HG02852 (cell line): ENCODE measurements at regions not wholly inside any gene's neighbourhood (a gene's known extent, or its start where the extent isn't known, plus 50 kb on each side); places are given as distances from the start of the nearest gene placed in this dataset.

Experiments used
- ATAC-seq: cut with Tn5 transposase; IDR thresholded peaks from one replicate; pipeline ENCODE4 v1.9.1; 2021; ENCODE audit warnings: mild to moderate bottlenecking, moderate library complexity; ENCODE audit not compliant: unreplicated experiment

DNA sequence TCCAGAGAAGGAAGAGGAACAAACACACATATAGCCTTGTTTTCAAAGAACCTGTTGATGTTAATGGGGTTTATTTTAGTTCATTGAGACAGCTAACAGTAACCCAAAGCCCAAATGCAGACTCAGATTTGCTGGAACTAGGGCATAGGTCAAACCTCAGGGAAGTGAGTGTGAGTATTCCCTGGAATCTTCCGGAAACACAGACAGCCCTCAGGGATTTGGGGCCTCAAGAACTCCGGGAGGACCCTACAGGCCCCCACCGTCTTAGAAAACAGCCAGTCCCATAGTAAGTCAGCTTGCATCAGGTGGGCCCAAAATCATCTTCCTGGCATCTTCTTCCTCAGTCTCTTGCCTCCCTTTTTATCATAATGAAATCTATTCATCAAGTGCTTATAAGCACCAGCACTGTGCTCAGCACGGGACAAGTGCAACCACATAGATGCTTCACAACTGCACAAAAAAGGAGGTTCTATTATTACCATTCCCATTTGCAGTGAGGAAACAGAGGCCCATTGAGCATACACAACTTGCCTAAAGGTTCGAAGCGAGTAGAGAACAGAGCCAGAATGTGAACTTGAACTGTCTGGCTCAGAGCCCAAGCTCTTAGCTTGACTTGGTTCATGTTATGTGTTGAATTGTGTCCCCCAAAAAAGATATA, 50.2 kb upstream of the BCL11A start:
- ATAC-seq: no peak

DNA sequence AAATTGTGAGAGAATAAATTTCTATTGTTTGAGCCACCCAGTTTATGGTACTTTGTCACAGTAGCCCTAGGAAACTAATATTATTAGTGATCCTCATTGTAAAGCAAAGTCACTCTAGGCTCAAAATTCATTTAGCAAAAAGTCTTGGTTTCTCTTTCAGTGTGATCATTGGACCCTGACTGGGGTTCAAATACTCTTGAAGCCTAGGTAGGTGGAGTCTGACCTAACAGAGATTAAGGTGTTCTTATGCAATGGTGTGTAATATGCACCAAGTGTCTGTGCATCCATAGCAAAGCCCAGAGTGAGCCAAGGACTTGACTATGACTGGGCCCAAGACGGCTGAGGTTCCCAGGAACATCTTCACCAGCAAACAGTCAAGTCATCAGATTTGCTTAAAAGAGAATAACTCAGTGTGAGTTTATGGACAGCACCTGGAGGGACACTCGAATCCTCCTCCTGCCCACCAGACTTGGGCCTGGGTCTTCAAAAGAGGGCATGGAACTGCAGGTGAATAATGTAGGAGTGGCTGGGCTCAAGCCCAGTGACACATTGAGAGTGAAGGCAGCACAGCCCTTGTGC, 51.1 kb upstream of the BCL11A start:
- no peak for ATAC-seq

DNA sequence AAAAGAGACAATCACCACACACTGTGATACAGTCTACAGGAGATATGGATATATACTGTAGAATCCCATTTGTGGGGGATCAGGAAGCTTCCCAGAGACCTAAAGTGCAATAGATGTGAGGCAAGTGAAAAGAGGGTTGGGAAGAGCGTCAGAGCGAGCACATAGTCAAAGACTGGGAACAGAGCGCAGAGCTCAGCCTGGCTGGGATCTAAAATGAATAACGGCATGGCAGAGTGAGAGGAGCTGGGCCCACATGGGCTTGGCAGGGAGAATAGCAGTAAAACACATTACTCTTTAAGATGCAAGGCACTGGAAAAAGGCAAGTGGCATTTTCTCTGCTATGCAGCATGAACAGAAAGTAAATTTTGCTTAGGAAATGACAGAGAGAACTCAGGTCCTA, 52.4 kb upstream of the BCL11A start:
- no peak for ATAC-seq

DNA sequence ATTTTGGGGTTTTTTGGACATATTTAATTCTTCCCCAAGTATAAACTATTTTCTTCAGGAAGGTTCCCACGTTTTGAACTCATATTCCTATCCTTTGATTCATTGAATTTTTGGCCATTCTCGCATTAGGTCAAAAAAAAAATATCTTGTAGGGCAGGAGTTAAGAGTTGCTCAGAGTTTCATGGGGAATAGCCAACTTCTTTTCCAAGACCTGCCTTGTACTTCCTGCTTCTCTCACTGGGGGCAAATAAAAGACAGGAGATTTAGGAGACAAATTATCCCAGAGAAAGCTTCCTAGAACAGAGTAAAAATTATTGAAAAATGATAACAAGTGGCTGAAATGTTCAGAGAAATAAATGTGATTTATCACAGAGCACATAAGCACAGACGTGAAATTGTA, 55.2 kb upstream of the BCL11A start:
- ATAC-seq: no peak

DNA sequence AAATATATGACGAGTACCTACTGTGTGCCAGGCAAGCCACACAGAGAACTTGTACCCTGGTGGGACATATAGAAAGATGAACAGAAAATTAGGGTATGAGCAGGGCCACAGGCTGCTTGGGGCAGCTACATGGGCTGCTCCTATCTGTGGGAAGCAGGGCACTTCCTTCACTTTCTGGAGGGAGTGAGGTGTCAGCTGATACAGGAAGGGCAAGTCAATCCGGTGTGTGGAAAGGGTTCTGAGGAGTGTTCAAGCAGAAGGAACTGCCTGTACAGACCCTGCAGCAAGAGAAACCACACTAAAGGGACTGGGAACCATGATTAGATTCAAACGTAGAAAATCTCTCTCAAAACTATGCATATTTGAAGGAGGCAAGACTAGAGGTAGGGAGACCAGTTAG, 58.6 kb upstream of the BCL11A start:
- ATAC-seq: no peak

DNA sequence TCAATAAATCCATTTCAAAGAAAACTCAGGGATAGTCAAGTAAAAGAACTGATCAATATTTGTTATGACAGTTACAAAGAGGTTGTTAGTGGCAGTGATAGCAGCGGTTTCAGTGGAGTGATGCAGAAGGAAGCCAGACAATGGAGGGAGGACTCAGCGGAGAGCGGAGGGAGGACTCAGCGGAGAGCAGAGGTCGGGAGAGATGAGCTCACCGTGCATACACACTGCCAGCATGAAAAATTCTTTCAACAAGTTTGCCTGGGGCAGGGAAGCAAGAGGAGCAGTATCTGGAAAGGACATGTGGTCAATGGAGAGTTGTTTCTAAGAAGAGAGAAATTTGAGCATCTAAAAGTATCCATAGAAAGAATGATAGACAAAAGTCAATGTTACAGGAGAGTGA, 60.9 kb upstream of the BCL11A start:
- no peak for ATAC-seq

DNA sequence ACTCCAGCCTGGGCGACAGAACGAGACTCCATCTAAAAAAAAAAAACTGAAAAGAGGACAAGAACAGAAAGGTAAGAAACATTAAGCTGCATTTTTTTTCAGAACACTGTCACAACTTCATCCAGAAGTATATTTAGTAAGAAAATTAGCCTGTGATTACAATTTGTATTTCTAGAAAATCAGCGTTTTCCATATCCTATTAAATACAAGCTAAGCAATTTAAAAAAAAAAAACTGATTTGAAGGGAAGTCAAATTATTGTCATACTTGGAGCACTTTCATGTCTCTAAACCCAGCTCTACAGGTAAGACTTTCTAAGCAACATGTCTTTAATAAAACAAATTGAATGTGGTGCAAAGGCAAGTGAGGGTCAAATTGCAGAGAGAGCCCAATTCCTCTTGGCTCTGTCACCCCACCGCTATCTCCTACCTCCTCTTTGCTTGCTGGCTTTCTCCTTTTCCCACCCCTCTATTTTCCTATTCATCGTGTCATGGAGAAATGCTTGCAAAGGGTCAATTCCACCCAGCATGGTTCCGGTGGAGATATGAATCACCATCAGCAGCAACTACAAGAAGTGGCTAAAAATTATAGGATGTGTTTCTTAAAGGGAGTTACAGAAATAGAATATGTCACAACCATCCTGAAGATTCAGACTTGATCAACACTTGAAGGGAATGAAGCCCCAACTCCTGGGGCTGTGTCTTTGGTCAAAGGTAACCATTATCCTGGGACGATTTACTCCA, 68.4 kb upstream of the BCL11A start:
- no peak for ATAC-seq

DNA sequence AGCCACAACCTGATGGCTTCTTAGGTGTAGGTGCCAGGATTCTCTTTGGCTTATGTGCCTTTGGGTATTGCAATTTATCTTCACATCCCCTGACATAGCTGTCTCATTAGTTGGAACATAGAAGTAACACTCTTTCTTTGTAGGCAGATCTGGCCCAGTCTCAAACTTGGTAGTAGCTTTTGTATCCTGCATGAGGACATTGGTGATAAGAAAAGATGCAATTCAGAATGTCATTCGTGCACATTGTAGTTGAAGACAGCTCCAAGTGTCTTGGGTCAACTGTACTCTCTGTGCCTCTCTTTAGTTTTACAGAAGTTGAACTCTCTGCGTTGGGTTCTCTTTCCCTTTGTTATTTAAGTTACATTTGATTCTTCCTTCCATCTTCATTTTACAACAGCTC, 69.6 kb upstream of the BCL11A start:
- no peak for ATAC-seq

DNA sequence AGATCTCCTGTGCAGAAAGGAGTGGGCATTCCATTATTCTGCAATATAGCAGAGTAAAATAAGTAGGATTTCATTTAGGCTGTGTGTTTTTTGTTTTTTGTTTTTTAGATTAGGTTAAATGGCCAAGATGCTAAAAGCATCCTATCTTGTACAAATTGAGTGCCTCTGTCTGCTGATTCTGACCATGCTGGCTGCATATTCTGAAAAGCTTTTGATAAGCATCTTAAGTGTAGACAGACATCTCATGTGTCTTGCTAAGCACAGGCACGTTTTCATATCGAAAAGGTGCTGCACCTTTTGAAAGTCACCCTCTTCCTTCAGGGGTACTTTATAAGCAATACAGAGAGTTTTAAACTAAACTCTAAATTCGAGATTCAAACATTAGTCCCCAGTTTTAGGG, 74.0 kb upstream of the BCL11A start:
- ATAC-seq: no peak

DNA sequence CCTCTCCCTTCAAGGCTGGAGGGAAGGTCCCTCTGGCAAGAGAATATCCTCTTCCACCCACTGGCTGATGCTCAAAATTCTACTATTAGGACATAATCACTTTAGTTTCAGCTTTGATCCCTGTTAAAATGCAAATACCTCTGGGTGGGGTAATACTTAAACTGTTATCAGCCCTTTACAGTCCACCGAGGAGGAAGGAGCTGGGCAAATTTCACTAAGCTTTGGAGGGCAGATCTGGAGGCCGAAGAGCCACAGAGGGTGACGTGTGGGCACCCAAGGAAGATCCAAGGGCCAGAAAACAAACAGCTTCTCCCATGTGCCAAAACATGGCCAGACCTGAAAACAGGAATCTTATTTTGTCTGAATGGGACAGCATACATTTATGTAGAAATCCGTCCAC, 74.6 kb upstream of the BCL11A start:
- no peak for ATAC-seq

DNA sequence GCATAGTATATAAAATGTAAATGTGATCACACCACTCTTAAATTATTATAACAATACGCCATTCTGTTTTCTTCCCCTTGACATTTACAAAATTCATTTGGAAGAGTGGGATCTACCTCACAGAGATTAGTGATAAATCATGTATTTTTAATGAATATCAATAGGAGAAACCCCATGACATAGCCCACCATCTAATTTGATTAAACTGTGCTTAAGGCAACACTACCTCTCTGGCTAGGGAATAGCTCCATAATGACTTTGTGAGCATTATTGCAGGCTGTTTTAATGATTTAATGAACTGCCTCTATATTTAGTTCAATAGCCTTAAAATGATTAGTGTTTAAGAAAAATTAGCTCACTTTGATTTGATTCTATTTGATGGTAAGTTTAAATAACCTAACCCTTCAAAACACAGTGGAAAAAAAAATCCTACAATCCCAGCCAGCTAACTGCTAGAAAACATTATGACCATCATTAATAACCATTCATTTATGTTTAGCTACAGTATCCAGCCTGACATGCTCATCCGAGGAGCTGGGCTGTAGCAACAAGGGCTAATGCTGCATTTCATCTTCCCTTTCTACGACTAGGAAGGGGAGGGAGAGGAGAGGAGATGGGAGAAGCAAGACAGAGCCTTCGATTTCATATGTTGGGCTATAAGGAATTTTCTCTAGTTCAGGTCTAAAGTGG, 75.3 kb upstream of the BCL11A start:
- ATAC-seq: no peak

DNA sequence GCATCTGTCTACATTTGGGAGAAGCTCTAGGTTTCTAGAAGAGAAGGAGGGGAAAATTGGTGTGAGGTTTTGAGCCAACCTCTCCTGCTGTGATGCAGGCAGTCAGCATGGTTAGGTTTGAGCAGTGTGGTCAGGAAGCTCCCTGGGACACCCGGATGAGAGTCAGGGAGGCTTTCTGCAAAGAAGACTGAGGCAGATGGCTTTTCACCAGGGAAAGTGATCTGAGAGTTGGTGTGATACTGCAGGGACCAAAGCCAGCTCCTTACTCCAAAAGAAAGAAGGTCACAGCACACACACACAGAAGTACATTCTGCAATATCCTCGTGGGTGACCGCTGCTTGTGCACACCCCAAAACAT, 75.8 kb upstream of the BCL11A start:
- ATAC-seq: no peak

DNA sequence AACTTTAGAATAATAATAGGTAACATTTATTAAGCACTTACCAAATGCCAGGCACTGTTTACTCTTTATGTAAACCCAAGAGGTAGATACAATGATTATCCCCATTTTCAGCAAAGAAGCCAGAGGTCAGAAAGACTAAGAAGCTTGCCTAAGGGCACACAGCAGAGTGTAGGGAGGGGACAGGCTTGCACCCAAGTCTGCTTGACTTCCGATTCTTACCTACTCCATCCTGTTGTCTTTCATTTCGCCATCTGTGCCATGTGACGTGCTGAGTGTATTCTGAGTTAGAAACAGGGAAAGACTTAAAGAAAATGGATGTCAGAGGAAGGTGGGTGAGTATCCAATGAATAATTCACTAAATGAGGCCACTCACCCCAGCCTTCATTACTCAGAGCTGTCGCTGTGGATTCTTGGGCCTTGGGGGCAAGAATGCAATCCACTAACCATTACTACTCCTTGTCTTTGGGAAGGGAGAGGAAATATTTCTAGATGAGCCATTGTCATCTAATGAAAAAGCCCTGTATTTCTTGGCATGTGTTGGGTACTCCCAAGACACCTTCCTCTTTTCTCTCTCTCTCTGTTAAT, 76.4 kb upstream of the BCL11A start:
- no peak for ATAC-seq

DNA sequence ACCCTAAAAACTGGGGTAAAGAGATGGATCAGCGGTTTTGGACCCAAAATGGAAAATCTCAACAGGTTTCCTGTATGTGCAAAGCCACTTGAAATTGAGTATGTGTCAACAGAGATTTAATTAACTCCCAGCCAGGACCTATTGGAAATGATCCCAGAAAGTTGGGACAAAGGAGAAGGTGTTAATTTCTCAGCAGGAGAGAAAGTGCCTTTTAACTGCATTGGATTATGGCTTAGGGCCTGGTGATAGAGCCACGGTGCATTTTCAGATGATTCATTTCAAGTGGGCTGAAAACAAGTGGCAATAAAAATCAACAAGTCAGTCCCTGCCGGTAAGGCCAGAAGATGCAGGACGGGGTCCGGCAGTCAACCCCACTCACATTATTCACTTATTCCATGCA, 80.2 kb upstream of the BCL11A start:
- no peak for ATAC-seq

DNA sequence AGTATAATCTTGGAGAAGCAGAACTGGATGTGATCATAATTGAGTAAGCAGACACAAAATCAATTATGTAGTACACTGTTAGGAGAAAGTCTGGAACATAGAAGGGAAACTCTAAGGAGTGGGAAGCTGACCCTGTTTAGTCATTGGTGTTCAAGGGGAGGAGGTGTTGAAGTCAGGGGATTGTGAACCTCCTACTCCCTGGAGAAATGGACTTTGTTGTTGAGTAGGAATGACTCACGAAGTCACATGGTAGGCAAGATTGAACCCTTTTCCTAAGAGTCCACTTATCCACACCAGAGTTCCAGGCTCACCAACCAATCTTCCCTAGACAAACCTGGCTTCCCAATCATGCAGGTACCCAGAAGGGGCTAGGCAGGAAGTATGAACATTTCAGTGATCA, 81.0 kb upstream of the BCL11A start:
- no peak for ATAC-seq

DNA sequence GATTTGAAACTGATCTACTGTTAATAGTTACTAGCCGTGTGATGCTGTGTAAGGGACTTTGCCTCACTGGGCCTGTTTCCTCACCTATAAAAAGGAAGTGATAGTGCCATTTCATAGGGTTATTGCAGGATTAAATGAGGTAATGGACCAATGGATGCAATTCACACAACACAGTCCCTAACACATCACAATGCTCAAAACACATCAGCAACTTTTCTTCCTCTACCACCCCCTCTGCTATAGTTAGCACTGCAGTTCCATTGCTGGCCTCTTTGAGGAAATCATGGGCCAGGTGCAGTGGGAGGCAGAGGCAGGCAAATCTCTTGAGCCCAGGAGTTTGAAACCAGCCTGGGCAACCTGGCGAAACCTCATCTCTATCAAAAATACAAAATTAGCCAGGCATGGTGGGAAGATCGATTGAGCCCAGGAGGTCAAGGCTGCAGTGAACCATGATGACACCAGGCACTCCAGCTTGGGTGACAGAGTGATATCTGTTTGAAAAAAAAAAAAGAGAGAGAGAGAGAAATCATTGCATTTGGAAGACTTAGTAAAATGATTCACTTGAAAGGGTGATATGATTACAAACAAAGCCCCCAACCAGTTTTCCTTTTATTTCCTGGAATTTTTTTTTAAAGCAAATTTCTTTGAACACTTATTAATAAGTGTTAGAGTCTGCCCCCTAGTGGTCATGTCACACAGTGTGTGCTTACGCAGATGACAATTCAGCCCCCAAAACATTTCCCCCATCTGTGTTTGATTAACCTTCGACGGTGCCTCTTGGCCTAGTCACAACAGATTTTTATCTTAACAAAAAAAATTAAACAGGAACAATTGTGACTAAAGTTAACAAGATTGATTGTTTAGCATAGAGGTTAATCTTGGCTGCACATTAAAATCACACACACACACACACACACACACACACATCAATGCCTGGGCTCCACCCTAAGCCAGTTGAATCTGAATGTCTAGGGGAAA, 88.6 kb upstream of the BCL11A start:
- no peak for ATAC-seq

DNA sequence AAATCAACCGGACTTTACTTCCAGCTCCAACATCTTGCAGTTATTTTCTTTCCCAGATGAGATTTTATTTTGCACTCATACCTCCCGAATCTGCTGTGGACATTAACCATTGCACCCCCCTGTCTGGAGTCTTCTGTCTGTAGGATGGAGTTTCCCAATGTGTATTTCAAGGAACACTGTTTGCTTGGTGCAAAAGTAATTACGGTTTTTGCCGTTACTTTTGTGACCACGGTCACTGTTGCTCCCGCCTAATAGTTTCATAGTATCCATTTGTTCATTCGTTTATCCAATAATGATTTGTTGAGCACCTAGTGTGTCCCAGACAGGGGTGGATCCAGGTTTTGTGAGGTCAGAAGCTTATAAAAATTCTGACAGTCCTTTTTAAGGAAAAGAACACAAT, 90.3 kb upstream of the BCL11A start:
- ATAC-seq: no peak

DNA sequence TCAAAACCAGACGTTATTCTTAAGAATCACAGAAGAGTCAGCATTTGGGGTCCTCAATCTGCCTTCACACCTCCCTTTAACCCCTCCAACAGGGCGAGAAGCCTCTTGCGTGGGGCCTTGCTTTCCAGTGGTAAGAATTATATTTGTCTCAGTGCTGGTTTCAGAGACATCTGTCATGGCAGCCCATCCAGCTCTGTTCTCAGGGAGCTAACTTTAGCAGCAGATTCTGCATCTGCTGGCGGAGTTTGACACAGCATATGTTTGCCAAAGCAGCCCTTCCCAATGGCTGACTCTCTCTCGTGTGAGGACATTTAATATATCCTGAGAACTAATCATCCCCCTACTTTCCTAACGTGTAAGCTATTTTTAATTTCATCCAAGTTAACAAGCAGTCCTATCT, 91.5 kb upstream of the BCL11A start:
- no peak for ATAC-seq

DNA sequence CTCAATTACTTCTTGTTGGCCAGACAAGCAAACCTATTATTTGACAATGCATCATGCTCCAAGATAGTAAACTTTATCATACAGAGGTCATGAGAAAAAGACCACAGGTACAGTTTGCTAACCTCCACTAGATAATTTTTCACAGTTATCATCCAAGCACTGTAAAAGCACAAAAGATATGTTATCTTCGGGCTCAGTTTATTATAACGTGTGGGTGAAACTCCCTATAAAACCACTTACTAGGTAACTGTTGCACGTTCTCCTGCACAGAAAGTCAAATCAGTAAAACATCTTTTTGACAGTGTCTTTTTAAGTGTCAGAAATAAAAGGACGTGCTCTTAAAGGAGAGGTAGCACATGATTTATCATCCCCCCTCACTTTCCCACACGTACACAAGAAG, 94.7 kb upstream of the BCL11A start:
- ATAC-seq: no peak

DNA sequence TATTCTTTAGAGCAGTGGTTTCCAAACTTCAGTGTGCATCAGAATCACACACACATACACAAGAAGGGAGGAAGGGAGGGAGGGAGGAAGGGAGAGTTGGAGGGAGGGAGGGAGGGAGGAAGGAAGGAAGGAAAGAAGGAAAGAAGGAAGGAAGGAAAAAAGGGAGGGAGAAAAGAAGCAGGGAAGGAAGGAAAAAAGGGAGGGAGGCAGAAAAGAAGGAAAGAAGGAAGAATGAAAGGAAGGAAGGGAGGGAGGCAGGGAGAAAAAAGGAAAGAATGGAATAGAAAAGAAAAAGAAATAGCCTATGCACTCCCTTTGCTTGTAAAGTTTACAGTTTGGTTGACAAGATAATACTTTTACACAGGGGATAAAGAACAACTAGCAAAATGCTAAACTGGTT, 96.3 kb upstream of the BCL11A start:
- no peak for ATAC-seq
